GM19468 (cell line): ENCODE measurements at regions not wholly inside any gene's neighbourhood (a gene's known extent, or its start where the extent isn't known, plus 50 kb on each side); places are given as distances from the start of the nearest gene placed in this dataset.
"Not testable (repeated sequence)": the region's sequence is repeated elsewhere in the genome, so short reads cannot be mapped to it uniquely, and the experiment has no call there.

Experiments used
- ATAC-seq: cut with Tn5 transposase; IDR thresholded peaks from one replicate; pipeline ENCODE4 v1.9.1; 2021; ENCODE audit warnings: mild to moderate bottlenecking, moderate library complexity, moderate number of reproducible peaks; ENCODE audit not compliant: unreplicated experiment; ENCODE audit errors: extremely low read depth

GRCh38 chr1:81548918-81549587 lies 251.7 kb upstream of the ADGRL2 start:
- ATAC-seq: peak; percentile 43

GRCh38 chr1:81547912-81548303 lies 252.8 kb upstream of the ADGRL2 start:
- peak; percentile 40 for ATAC-seq

- no peak for ATAC-seq
Measured at GRCh38 chr1:81547261-81547911, 253.3 kb upstream of the ADGRL2 start.

GRCh38 chr1:81545734-81546133 lies 255.0 kb upstream of the ADGRL2 start:
- ATAC-seq: no peak

GRCh38 chr1:81543764-81544163 lies 257.0 kb upstream of the ADGRL2 start:
- no peak for ATAC-seq

GRCh38 chr1:81542196-81542595 lies 258.5 kb upstream of the ADGRL2 start:
- no peak for ATAC-seq

GRCh38 chr1:81540216-81540615 lies 260.5 kb upstream of the ADGRL2 start:
- ATAC-seq: no peak

GRCh38 chr1:81529014-81529413 lies 271.7 kb upstream of the ADGRL2 start:
- ATAC-seq: no peak

GRCh38 chr1:81525085-81525484 lies 275.6 kb upstream of the ADGRL2 start:
- ATAC-seq: no peak

- no peak for ATAC-seq
Measured at GRCh38 chr1:81519987-81520386, 280.7 kb upstream of the ADGRL2 start.

- no peak for ATAC-seq
Measured at GRCh38 chr1:81517987-81518386, 282.7 kb upstream of the ADGRL2 start.

GRCh38 chr1:81513796-81514354 lies 286.9 kb upstream of the ADGRL2 start:
- no peak for ATAC-seq

GRCh38 chr1:81512252-81513003 lies 288.3 kb upstream of the ADGRL2 start:
- no peak for ATAC-seq

- ATAC-seq: no peak
Measured at GRCh38 chr1:81511281-81511680, 289.5 kb upstream of the ADGRL2 start.

GRCh38 chr1:81510701-81511100 lies 290.0 kb upstream of the ADGRL2 start:
- ATAC-seq: no peak

- ATAC-seq: no peak
Measured at GRCh38 chr1:81509594-81509993, 291.1 kb upstream of the ADGRL2 start.

- ATAC-seq: no peak
Measured at GRCh38 chr1:81506699-81507098, 294.0 kb upstream of the ADGRL2 start.

GRCh38 chr1:81505831-81506230 lies 294.9 kb upstream of the ADGRL2 start:
- peak; percentile 77 for ATAC-seq

GRCh38 chr1:81504820-81505219 lies 295.9 kb upstream of the ADGRL2 start:
- ATAC-seq: not testable (repeated sequence)

GRCh38 chr1:81502705-81503104 lies 298.0 kb upstream of the ADGRL2 start:
- not testable (repeated sequence) for ATAC-seq

- ATAC-seq: not testable (repeated sequence)
Measured at GRCh38 chr1:81501485-81501884, 299.2 kb upstream of the ADGRL2 start.
